Keratinocyte (primary cell): ENCODE measurements at regions not wholly inside any gene's neighbourhood (a gene's known extent, or its start where the extent isn't known, plus 50 kb on each side); places are given as distances from the start of the nearest gene placed in this dataset.

Source experiments
- EZH2 ChIP-seq: IDR thresholded peaks from one replicate; pipeline ENCODE4 v1.6.1; 2012; ENCODE audit warnings: inconsistent platforms, mild to moderate bottlenecking, low read length, moderate library complexity
- TF ChIP-seq, protein P1 (sequence below), 3 experiments: IDR thresholded peaks in 1 of 3; conservative IDR thresholded peaks in 1 of 3; optimal IDR thresholded peaks in 1 of 3; 2 replicates in 2 of 3; 3 replicates in 1 of 3; pipeline versions ENCODE3 to v1.5.1; 2011; ENCODE audit warnings: low read length in 3 of 3, mild to moderate bottlenecking in 3 of 3, moderate library complexity in 2 of 3, control low read depth in 1 of 3, inconsistent platforms in 1 of 3; ENCODE audit not compliant: insufficient read depth in 2 of 3; ENCODE audit errors: extremely low read depth in 1 of 3

- TF ChIP-seq, protein P1, sequence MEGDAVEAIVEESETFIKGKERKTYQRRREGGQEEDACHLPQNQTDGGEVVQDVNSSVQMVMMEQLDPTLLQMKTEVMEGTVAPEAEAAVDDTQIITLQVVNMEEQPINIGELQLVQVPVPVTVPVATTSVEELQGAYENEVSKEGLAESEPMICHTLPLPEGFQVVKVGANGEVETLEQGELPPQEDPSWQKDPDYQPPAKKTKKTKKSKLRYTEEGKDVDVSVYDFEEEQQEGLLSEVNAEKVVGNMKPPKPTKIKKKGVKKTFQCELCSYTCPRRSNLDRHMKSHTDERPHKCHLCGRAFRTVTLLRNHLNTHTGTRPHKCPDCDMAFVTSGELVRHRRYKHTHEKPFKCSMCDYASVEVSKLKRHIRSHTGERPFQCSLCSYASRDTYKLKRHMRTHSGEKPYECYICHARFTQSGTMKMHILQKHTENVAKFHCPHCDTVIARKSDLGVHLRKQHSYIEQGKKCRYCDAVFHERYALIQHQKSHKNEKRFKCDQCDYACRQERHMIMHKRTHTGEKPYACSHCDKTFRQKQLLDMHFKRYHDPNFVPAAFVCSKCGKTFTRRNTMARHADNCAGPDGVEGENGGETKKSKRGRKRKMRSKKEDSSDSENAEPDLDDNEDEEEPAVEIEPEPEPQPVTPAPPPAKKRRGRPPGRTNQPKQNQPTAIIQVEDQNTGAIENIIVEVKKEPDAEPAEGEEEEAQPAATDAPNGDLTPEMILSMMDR (optimal IDR thresholded peaks at IDR 0.05 in 1 of 3, IDR thresholded peaks at IDR 0.05 in 1 of 3, conservative IDR thresholded peaks at IDR 0.05 in 1 of 3; ENCODE audit: extremely low read depth in 1 of 3, insufficient read depth in 2 of 3, low read length in 3 of 3) = no peak
- TF ChIP-seq EZH2 = no peak
Observed at GRCh38 chr5:89769975-89770374, 639.6 kb downstream of the CETN3 start.
